HCT116 (cell line): ENCODE measurements at regions not wholly inside any gene's neighbourhood (a gene's known extent, or its start where the extent isn't known, plus 50 kb on each side); places are given as distances from the start of the nearest gene placed in this dataset.
"Not testable (repeated sequence)": the region's sequence is repeated elsewhere in the genome, so short reads cannot be mapped to it uniquely, and the experiment has no call there.

Source experiments
- ATAC-seq: fragments of 200-7000 bp; cut with Tn5 transposase; 2 replicates; pipeline ENCODE4 v1.9.1; 2020; ENCODE audit warnings: mild to moderate bottlenecking, moderate library complexity
- BruUV-seq: library from RNA; stranded (reverse); fragments of 400-500 nt; replicated peaks from 2 replicates; lab custom pipeline; 2021; lab: Mats Ljungman, UMichigan
- CTCF ChIA-PET: fragments of 300-600 bp; sonication (Branson Sonifier 250); formaldehyde crosslinking; loops from one replicate; lab custom pipeline; 2021; ENCODE audit warnings: antibody characterized with exemption; lab: Charles Lee
- POLR2A ChIA-PET: fragments of 300-600, 350-600 bp; sonication (Branson Sonifier 250); formaldehyde crosslinking; loops from one replicate; lab custom pipeline; 2021; ENCODE audit warnings: antibody characterized with exemption; lab: Charles Lee
- RAD21 ChIA-PET, 2 experiments: fragments of 300-600 bp; sonication (Branson Sonifier 250); formaldehyde crosslinking; loops; one replicate each; lab custom pipeline; 2023; ENCODE audit warnings: low total read pairs in 2 of 2; ENCODE audit not compliant: uncharacterized antibody in 2 of 2, unreplicated experiment in 2 of 2, low non-redundant PET in 1 of 2; lab: Charles Lee
- DNase-seq: peaks from one replicate; pipeline ENCODE4 v3.0.0-alpha.2; 2010; ENCODE audit warnings: low read depth, low spot score
- H2AFZ ChIP-seq: fragments of 200-600 bp; shearing (Covaris generic), sonication (generic); 2 replicates; pipeline ENCODE4 v1.6.1; 2017; ENCODE audit warnings: low read depth, mixed run types, mixed read lengths, antibody characterized with exemption, low read length; ENCODE audit not compliant: poor library complexity, severe bottlenecking
- H3K27ac ChIP-seq: 2 replicates; pipeline ENCODE4 v1.5.1; 2012; ENCODE audit warnings: low read depth, low read length
- H3K27me3 ChIP-seq: fragments of 200-600 bp; sonication (generic); 2 replicates; pipeline ENCODE4 v1.6.1; 2016; ENCODE audit warnings: mixed run types, low read length, mixed read lengths; ENCODE audit not compliant: insufficient read depth
- H3K36me3 ChIP-seq, 2 experiments: fragments of 200-500 bp in 1 of 2; fragments of 200-600 bp in 1 of 2; sonication (Bioruptor generic) in 1 of 2; sonication (generic) in 1 of 2; 2 replicates each; pipeline versions ENCODE4 v1.5.1 to v1.6.1; 2014 to 2016; ENCODE audit warnings: low read length in 2 of 2, inconsistent platforms in 1 of 2, mixed read lengths in 1 of 2, mixed run types in 1 of 2; ENCODE audit not compliant: insufficient read depth in 2 of 2, control insufficient read depth in 1 of 2
- H3K4me1 ChIP-seq, 2 experiments: fragments of 200-600 bp in 1 of 2; sonication (generic) in 1 of 2; 2 replicates each; pipeline versions ENCODE4 v1.5.1 to v1.6.1; 2012 to 2017; ENCODE audit warnings: low read length in 2 of 2, inconsistent platforms in 1 of 2, mild to moderate bottlenecking in 1 of 2, mixed read lengths in 1 of 2, mixed run types in 1 of 2, moderate library complexity in 1 of 2; ENCODE audit not compliant: insufficient read depth in 2 of 2, control insufficient read depth in 1 of 2
- H3K4me2 ChIP-seq: fragments of 200-600 bp; sonication (generic); 2 replicates; pipeline ENCODE4 v1.6.1; 2017; ENCODE audit warnings: mixed run types, low read length, mixed read lengths
- H3K4me3 ChIP-seq, 2 experiments: fragments of 200-600 bp in 1 of 2; sonication (generic) in 1 of 2; replicated peaks in 1 of 2; 2 replicates each; pipeline ENCODE4 v1.5.1; 2011 to 2016; ENCODE audit warnings: low read length in 2 of 2, control low read depth in 1 of 2, low read depth in 1 of 2, mild to moderate bottlenecking in 1 of 2, mixed read lengths in 1 of 2, mixed run types in 1 of 2
- H3K79me2 ChIP-seq: fragments of 200-600 bp; sonication (generic); 2 replicates; pipeline ENCODE4 v1.6.1; 2017; ENCODE audit warnings: mild to moderate bottlenecking, mixed run types, low read length, moderate library complexity, mixed read lengths; ENCODE audit not compliant: insufficient read depth
- H3K9ac ChIP-seq: fragments of 200-600 bp; sonication (generic); 2 replicates; pipeline ENCODE4 v1.6.1; 2016; ENCODE audit warnings: low read length, mixed read lengths
- H3K9me2 ChIP-seq: fragments of 200-600 bp; sonication (generic), shearing (Covaris generic); 2 replicates; pipeline ENCODE4 v1.6.1; 2017; ENCODE audit warnings: mixed run types, mild to moderate bottlenecking, moderate library complexity; ENCODE audit not compliant: insufficient read depth
- H3K9me3 ChIP-seq, 2 experiments: fragments of 200-500 bp in 1 of 2; fragments of 200-600 bp in 1 of 2; sonication (Bioruptor generic) in 1 of 2; sonication (generic) in 1 of 2; 2 replicates each; pipeline ENCODE4 v1.6.1; 2014 to 2017; ENCODE audit warnings: low read length in 2 of 2, mixed read lengths in 2 of 2, inconsistent platforms in 1 of 2, low read depth in 1 of 2, mild to moderate bottlenecking in 1 of 2, mixed run types in 1 of 2, moderate library complexity in 1 of 2; ENCODE audit not compliant: control insufficient read depth in 1 of 2, insufficient read depth in 1 of 2
- H4K20me1 ChIP-seq: fragments of 200-600 bp; sonication (generic), shearing (Covaris generic); 2 replicates; pipeline ENCODE4 v1.6.1; 2017; ENCODE audit warnings: mixed run types, mild to moderate bottlenecking, moderate library complexity; ENCODE audit not compliant: insufficient read depth
- intact Hi-C: fragments of 100-400 bp; cut with micrococcal nuclease; formaldehyde crosslinking; loops from 2 replicates; pipeline ENCODE4 v1.10.0; 2022

DNA sequence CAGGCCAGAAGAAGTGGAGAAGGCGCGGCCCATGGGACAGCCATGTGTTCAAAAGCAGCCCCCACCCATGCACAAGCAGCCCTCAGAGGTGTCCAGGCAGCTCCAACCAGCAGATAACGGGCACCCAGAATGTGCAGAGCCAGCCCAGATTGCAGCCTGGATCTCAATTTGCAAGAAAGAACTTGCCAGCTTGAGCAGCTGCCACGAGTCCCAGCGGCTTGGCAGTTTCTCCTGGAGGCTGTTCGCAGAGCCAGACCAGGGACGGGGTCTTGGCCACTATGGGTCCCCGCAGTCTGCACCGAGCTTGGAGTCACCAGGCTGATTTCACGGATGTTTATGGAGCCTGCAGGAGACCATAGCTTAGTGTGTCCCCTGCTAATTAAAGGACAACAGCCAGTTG, 61.4 kb upstream of the SULF2 start:
- CTCF ChIA-PET, H3K9ac ChIP-seq, H3K9me3 ChIP-seq, H3K9me2 ChIP-seq, H3K4me3 ChIP-seq, H4K20me1 ChIP-seq, RAD21 ChIA-PET, H3K27ac ChIP-seq, H3K36me3 ChIP-seq, H3K4me1 ChIP-seq, H2AFZ ChIP-seq, POLR2A ChIA-PET, H3K79me2 ChIP-seq, BruUV-seq, DNase-seq, intact Hi-C loops, ATAC-seq, H3K4me2 ChIP-seq, H3K27me3 ChIP-seq: not testable (repeated sequence)

DNA sequence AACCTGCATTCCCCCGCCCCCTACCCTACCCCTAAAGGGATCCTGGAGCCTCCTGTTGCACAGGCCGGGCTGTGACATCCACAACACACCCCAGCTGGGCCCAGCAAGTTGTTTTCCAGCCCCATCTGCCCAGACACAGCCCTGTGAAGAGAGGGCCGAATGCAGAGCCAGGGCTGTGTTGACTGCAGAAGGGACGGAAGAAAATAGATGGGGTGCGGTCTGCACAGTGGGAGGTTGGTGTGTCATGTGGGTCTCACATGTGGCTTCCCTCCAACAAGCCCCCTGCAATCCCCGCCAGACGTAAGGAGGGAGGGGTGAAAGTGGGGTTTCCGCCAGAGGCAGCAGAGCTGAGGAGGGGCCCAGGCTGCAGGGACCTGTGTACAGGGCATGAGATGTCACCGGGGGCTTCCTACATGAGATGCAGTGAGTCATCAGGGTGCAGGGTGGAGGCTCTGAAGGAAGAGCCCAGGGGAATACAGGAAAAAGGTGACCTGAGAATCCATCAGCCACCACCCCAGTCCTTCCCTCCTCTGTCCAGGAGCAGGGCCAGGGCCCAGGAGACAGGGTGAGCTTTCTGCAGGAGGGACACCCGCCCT, 60.2 kb upstream of the SULF2 start:
- intact Hi-C loops, H3K4me3 ChIP-seq, H3K27me3 ChIP-seq, H3K4me2 ChIP-seq, RAD21 ChIA-PET, H3K4me1 ChIP-seq, POLR2A ChIA-PET, BruUV-seq, H3K9me2 ChIP-seq, ATAC-seq, H3K9ac ChIP-seq, H3K27ac ChIP-seq, CTCF ChIA-PET, H3K79me2 ChIP-seq, H3K36me3 ChIP-seq, H4K20me1 ChIP-seq, H3K9me3 ChIP-seq, H2AFZ ChIP-seq, DNase-seq: not testable (repeated sequence)

- H2AFZ ChIP-seq, H4K20me1 ChIP-seq, POLR2A ChIA-PET, intact Hi-C loops, H3K27me3 ChIP-seq, H3K9me3 ChIP-seq, DNase-seq, CTCF ChIA-PET, H3K79me2 ChIP-seq, H3K4me1 ChIP-seq, BruUV-seq, H3K4me3 ChIP-seq, RAD21 ChIA-PET, H3K9me2 ChIP-seq, H3K27ac ChIP-seq, H3K4me2 ChIP-seq, H3K9ac ChIP-seq, H3K36me3 ChIP-seq: not testable (repeated sequence)
- ATAC-seq, result peak; percentile 38; the same call in 1 of the 2 replicates
Observed at GRCh38 chr20:47844568-47844906, 59.3 kb upstream of the SULF2 start.
